ENCODE measurements at regions not wholly inside any gene's neighbourhood (a gene's known extent, or its start where the extent isn't known, plus 50 kb on each side); places are given as distances from the start of the nearest gene placed in this dataset.
A peak's percentile ranks its signal among the peaks of the same experiment; 100 is the strongest.

GRCh38 chr1:116287341-116288200, 85.5 kb upstream of the ATP1A1 start:
- no peak overlapping the region for H3K27ac ChIP-seq
- ChIA-PET CTCF (no interaction called here), POLR2A (ENCODE audit: low non-redundant PET) (no interaction called here)
- no peak for DNase-seq (ENCODE audit: low spot score)
- TF ChIP-seq CTCF (conservative IDR thresholded peaks at IDR 0.05; ENCODE audit: low read depth): no peak

- TF ChIP-seq CTCF (conservative IDR thresholded peaks at IDR 0.05; ENCODE audit: low read depth): no peak
- POLR2A ChIA-PET (ENCODE audit: low non-redundant PET): no interaction called here
- no peak overlapping the region for H3K27ac ChIP-seq
- no peak for DNase-seq (ENCODE audit: low spot score)
- CTCF ChIA-PET: no interaction called here
These were observed 84.8 kb upstream of the ATP1A1 start for GRCh38 chr1:116288201-116288598.

- POLR2A ChIA-PET (ENCODE audit: low non-redundant PET): no interaction called here
- CTCF ChIA-PET: interaction anchor here (1.1 kb wide), 1 partner anchor 137 kb away, joined by 3 read pairs; no protein-coding TSS in a partner anchor
- no peak for DNase-seq (ENCODE audit: low spot score)
- no peak for TF ChIP-seq CTCF (conservative IDR thresholded peaks at IDR 0.05; ENCODE audit: low read depth)
- no peak overlapping the region; the same call in 1 of the 2 replicates for H3K27ac ChIP-seq
These were observed 83.9 kb upstream of the ATP1A1 start for GRCh38 chr1:116289193-116289592.

- TF ChIP-seq CTCF (conservative IDR thresholded peaks at IDR 0.05; ENCODE audit: low read depth): no peak
- peak overlapping the region; percentile 73 for H3K27ac ChIP-seq
- peak; percentile 88 for DNase-seq (ENCODE audit: low spot score)
- POLR2A ChIA-PET (ENCODE audit: low non-redundant PET): no interaction called here
- CTCF ChIA-PET: interaction anchor here (0.6 to 1.1 kb wide), 2 partner anchors 138 to 195 kb away, joined by 3 read pairs; no protein-coding TSS in a partner anchor
These were observed 82.8 kb upstream of the ATP1A1 start for GRCh38 chr1:116290085-116290705.

GRCh38 chr1:116291024-116291423, 82.0 kb upstream of the ATP1A1 start:
- DNase-seq (ENCODE audit: low spot score): no peak
- no peak overlapping the region for H3K27ac ChIP-seq
- ChIA-PET POLR2A (ENCODE audit: low non-redundant PET) (no interaction called here), CTCF (no interaction called here)
- no peak for TF ChIP-seq CTCF (conservative IDR thresholded peaks at IDR 0.05; ENCODE audit: low read depth)

- no peak overlapping the region for H3K27ac ChIP-seq
- no peak for TF ChIP-seq CTCF (conservative IDR thresholded peaks at IDR 0.05; ENCODE audit: low read depth)
- ChIA-PET POLR2A (ENCODE audit: low non-redundant PET) (no interaction called here), CTCF (no interaction called here)
- no peak for DNase-seq (ENCODE audit: low spot score)
These were observed 79.9 kb upstream of the ATP1A1 start for GRCh38 chr1:116292929-116293725.
